LHCN-M2 (cell line): ENCODE measurements at regions not wholly inside any gene's neighbourhood (a gene's known extent, or its start where the extent isn't known, plus 50 kb on each side); places are given as distances from the start of the nearest gene placed in this dataset.
A peak's percentile ranks its signal among the peaks of the same experiment; 100 is the strongest.

Experiments used
- DNase-seq: peaks from one replicate; pipeline ENCODE4 v3.0.0-alpha.2; 2012; ENCODE audit warnings: low read depth

DNA sequence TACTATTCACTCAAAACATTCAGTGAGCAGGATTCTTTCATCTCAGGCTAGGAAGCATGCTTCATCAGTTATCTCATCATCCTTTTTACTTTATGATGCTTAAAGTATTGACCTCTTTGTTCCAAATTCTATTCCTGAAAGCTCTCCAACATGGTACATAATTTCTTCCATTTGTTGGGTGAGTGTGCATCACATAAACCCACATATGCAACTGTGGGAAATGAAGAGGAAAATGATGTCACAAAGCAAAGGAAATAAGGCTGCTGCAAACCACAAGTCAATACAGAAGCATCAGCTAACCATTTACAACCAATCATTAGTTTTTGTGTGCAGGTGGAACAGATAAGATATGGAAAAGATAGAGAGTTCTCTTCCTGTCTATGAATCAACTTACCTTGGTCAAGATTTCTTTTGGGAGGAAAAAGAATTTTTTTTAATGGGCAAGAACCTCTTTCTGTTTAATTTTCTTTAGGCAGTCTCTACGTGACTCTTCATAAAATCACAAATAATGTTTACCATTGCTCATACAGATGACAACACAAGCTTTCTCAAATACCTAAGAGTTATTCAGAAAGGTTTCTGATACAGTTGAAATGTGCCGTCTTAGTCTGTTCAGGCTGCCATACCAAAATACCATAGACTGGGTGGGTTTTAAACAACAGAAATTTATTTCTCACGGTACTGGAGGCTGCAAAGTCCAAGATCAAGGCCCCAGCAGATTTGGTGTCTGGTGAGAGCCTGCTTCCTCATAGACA, 259.9 kb downstream of the ADGRG6 start:
- no peak for DNase-seq

DNA sequence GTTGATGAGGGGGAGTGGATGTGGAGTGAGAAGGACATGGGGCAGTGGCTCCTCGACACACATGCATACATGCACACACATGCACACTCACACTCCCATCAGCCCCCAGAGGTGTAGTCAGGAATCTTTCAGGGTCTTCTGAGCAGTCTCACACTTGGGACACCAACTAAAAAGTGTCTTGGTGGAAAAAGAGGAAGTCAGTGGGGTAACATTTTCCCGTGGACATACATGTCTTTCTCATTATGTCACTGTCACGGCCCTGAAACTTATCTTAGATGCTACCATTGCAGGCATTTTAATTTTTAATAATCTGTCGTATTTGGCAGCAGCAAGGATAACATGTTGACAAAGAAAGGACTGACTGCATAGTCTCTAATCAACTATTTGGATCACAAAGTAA, 261.1 kb downstream of the ADGRG6 start:
- no peak for DNase-seq

DNA sequence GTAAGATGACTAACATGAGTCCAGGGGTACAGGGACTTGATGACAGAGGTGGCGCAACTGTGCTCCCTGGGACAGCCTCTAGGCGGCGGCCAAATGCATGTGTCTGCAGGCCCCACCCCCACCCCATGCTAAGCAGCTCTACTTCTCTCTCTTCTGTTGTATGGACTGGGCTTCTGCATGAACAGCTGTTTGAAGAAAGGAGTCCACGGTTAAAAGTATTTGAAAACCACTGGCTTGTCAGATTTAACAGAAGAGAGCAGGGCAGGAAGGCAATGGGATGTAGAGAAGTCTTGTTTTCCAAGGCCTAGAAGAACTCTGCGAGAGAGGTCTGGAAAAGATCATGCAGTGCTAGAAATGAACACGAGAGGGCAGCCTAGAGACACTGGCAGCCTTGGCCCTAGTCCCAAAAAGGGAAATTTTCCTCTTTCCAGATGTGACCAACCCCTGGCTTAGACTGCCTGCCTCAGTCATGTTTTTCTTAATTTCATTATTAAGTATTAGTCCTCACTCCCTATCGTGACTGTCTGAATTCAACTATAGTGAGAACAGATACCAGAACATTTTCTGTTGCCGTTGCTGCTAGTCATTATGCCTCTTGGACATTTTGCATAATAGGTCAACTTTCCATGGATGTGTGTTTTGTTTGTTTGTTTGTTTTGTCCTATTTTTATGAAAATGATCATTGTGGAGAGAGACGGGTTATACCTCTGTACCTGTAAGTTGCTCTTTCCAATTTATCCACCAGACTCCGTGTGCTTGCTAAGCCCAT, 265.0 kb downstream of the ADGRG6 start:
- peak; percentile 75 for DNase-seq

DNA sequence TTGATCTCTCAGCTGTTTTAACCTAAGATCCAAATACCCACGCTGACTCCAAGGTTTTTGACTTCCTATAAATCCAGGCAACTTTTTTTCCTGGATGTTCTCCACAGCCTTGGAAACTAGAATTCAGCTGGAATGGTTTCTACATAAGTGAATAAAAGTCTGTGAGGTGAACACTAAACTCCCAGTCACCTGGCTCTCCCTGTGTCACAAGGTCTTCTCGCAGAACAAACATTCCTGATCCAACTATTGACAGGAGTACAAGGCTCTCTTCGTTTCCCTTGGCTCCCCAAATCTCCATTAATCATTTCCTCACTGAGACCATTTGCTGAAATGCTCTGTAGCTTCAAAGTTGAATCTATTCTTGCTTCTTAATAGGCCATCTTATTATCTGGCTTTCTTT, 265.7 kb downstream of the ADGRG6 start:
- DNase-seq = no peak

DNA sequence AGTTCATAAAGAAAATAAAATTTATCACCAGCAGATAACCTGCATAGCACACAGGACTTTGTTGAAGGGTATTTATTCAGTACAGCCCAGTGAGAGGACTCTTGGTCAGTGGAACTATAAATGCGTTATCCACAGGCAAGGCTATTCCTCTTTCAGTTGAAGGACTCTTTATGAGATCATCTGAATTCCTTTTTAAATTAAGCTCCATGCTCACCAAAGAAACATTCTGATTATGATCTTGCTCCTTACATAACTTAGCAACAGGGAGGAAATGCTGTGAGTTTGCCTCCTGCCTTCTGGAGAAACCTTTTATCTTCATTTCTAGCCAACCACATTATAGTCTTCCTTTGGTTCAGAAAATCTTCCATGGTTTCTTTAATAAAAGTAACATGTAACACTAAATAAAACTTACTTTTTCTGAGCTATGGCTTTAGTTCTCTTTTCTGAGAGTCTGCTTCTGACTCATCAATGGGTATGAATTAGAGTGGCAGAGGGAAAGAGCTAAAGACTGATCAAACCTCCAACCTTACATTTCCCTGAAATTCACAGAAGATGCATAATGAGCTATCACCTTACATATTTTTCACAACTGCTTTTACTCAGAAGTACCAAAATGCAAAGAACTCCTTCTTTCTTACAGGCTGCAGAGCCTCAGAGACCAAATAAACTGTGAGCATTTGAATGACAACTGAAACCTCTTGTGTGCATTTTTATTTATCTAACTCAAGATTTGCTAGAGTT, 267.2 kb downstream of the ADGRG6 start:
- DNase-seq = peak; percentile 56

DNA sequence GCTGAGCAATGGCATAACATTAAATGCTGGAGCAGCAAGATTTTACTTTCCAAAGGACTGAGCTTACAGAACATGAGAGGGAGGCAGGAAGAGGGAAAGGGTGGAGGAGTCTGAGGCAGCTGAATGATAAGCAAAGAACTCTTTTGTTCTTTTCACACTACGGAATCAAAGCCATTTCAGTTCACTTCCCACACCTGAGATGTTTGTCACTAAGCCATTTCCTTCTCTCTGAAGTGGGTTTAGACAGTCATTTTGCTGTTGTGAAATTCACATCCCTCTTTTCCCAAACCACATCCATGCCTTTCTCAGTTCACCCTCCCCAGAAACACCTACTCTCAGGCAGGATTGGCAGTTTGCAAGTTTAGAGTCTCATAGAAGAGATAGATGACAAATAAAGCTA, 267.9 kb downstream of the ADGRG6 start:
- peak; percentile 52 for DNase-seq

DNA sequence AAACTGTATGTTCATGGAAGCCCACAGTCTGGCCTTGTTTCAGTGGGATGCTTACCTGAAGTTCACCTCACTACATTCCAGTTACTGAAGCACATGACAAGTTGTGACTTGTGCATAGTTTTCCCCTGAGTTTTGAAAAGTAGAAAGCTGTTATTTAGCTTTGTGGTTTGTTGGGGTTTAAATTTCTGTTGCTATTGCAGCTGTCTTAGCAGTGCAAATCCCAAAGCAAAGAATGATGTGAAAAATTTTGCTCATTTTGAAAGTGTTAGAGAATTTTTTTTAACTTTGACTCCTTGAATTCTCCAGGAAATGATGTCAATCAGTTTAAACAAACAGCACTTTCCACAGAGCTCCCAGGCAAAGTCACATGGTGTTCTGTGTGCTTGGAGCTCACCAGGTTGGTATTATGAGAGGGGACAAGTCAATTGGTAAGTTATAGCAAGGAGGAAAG, 268.4 kb downstream of the ADGRG6 start:
- peak; percentile 95 for DNase-seq

DNA sequence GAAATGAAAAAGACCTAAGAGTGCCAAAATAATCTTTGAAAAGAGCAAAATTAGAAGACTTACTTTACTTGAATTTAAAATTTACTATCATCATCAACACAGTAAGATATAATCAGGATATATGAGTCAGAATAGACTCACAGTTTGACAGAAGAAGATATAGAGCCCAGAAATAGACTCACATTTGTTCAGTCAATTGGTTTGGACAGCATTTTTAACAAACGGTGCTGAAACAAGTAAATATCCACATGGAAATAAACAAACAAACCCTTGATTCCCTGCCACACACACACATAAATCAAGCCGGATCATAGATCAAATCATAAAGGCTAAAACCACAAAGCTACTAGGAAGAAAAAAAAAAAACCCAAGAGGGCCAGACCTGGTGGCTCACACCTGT, 291.1 kb downstream of the ADGRG6 start:
- peak; percentile 29 for DNase-seq

DNA sequence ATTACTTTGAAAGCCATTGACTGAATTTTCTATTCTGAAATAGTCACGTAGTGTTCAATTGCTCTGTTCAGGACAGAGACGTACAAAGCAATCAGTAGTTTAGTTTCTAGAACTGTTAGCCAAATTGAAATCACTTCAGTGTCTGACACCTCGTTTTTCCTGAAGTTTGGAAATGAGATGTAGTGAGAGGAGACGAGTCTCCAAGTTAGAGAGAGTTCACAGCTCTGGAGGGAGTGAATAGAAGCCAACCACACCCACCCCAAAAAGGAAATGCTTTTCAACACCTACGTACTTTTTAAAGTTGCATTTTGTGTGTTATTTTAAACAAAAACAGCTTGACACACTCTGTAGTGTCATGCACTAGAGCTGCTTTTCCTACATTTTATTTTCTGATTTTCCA, 296.0 kb downstream of the ADGRG6 start:
- no peak for DNase-seq

DNA sequence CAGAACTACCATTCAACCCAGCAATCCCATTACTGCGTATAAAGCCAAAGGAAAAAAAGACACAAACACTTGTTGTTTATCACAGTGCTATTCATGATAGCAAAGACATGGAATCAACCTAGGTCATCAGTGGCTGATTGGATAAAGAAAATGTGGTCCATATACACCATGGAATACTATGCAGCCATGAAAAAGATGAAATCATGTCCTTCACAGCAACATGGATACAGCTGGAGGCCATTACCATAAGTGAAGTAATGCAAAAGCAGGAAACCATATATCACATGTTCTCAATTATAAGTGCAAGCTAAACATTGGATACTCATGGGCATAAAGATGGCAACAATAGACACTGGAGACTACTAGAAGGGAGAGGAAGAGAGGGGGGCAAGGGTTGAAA, 299.6 kb downstream of the ADGRG6 start:
- no peak for DNase-seq

DNA sequence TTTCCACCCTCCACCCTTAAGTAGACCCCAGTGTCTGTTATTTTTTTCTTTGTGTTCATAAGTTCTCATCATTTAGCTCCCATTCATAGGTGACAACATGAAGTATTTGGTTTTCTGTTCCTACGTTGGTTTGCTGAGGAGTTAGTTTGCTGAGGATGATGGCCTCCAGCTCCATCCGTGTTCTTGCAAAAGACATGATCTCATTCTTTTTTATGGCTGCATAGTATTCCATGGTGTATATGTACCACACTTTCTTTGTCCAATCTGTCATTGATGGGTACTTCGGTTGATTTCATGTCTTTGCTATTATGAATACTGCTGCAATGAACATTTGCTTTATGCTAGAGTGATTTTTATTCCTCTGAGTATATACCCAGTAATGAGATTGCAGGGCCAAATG, 301.2 kb downstream of the ADGRG6 start:
- no peak for DNase-seq

DNA sequence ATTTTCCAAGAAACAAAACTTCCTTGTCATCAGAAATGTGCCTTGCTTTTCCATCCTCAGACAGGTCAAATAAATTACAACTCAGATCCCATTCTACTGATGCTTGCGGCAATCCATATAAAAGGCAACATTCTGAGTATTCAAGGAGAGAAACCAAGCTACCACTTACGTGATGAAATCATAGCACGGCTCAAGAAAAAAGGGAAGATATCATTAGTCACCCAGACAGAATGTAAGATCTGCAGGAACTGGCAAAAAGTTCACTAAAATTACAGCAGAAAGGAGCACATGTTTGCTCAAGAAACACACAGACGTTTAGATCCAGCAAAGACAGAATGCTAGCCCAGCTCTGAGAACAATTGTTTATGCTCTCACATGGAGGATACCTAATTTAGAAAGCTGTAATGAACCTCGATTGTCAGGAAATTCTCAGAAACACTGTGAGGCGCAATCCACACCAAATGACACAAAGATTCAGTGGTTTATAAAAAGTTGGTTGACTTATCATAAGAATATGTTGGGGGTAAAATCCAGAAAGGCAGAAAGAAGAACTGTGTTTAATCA, 304.2 kb downstream of the ADGRG6 start:
- DNase-seq = peak; percentile 84

DNA sequence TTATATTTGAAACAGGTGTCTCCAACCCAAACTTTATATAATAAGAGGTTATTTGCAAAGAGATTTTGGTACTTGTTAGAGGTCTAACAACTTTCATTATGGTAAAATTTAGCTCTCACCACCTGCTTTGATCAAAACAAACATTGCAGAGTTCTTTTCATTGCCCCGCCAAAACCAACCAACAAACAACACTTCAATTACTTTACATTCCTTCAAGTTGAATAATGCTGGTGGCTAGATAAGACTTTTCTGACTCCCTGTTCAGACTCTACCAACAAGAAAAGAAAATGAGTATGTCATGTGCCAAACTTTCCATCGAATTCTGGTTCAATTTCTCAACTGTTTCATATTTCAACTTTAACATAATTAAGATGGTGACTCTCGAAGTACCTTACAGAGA, 311.1 kb downstream of the ADGRG6 start:
- DNase-seq = no peak

DNA sequence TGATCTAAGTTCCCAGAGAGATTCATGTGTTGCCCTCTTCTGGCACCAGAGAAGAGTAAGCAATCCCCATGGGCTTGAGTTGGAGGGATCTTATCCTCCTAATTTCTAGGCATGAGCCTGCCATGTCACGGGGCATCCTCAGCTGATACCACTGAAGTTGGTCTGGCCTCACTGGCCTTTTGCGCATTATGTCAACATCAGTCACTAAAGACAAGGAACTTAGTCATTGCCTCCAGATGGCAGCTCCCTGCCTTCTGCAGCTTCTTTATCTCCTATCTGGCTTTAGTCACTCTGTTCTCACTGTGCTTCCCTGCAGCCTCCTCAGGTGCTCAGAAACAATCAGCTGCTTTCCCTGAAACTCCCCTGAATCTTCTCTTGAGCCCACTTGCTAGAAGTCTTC, 312.2 kb downstream of the ADGRG6 start:
- peak; percentile 25 for DNase-seq

DNA sequence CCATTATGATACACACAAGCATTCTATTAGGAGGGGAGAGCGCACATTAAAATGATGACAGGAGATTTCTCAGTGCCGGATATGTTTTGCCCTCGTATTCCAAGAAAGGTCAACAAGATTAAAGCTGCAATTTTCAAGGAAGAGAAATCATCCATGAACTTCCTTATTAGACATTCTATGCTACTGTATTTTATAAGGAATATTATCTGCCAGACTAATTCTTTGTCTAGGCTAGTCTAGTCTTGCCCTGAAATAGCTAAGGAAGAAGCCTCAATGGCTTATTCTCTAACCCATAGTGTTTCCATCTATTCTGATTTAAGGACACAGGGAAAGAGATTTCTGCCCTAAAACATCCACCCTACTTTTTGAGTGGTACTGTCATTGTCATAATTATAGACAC, 315.4 kb downstream of the ADGRG6 start:
- DNase-seq = no peak

DNA sequence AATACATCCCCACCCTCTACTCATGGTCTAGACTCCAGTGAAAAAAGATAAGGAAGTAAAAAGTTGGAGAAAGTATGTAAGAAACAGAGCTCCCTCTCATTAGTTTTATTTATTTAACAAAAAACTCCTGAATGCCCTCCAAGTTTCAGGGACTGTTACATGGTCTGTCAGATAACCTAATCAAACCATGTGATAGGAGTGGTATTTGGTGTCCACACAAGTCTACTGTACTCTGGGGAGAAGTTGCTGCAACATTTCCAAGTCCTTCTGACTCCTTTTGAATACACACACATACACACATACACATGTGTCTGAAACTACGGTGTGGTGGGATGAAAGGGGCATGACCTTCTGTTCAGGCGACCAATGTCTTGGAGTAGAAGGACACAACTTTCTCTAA, 320.0 kb downstream of the ADGRG6 start:
- DNase-seq = no peak

DNA sequence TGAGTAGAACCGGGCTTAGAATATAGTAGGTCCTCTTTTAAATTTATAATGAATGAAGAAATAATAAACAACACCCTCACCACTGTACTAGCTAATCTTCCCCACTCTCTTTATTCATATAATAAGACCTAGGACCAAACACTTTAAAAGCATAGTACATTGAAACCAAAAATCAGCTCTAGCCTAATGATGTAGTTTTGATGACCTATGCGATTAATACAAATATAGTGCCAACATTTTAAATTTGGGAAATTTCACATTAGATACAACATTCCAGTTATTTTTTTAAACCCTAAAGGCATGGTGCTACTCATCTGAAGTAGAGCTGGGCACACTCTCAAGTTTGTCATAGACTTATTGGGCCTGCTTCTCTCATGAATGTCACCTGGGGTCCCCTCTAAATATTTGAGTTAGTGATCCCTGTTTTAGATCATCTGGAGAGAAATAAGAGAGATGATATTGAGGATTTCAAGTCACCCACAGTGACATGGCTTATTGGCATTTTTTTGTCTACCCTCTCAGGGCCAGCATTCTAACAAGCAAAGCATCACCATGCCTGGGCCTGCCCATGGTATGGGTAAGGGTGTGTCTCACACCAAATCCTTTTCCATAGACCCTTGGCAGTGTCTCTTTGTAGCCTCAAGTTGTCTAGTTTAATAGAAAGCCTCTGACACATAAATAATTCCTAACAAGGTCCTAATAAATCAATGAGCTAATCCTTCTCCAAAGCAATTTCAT, 319.8 kb downstream of the HIVEP2 start:
- DNase-seq = no peak

DNA sequence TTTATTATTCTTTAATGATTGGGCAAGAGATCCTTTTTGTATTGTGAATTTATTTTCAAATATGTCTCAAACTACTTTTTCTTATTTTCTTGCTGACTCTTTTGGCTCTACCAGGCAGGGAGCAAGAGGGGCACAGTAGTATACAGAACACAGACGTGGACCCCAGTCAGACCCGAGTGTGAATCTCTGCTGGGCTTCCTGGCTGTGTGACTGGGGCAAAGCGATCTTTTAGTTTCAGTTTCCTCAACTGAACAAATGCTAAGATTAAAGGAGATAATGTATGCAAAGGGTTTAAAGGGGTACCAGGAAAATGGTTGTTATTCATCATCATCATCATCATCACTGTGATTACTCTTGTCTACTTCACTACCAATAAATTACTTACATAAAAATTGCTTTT, 317.5 kb downstream of the HIVEP2 start:
- DNase-seq = no peak

DNA sequence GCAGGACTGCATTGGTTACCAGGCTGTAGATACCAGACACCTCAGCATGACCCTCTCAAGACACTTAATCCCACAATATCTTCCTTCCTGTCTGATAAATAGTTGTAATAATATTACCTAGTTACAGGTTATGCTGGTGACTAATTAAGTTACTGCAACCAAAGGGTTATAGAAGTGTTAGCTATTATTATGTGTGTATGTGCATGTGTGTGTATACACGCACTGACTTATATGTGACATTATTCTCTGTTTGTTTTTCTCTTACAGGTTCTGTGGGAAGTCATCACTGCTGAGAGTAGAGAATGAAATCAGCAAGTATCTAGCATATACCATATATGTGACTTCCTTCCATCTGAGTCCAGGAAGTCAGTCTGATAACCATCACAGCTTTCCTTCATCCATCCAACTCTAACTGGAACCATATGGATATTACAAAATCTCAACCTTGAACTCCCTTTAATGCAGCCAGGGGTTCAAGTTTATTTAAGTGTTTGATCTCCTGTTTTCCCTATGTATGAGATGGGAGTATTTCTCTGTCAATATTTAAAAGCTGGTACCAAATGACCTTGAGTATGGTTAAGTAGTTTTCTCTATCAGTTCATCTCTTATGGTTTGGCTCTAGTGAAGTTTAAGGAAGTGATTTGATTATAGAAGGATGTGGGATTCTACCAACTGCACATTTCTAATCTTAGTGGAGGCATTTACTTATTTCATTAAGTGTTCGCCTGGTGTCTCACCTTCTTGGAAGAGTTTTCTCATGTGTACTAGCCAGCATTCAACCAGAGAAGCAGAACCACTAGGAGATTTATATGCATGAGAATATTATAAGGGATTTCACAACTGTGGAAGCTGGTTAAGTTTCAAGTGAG, 313.2 kb downstream of the HIVEP2 start:
- no peak for DNase-seq

DNA sequence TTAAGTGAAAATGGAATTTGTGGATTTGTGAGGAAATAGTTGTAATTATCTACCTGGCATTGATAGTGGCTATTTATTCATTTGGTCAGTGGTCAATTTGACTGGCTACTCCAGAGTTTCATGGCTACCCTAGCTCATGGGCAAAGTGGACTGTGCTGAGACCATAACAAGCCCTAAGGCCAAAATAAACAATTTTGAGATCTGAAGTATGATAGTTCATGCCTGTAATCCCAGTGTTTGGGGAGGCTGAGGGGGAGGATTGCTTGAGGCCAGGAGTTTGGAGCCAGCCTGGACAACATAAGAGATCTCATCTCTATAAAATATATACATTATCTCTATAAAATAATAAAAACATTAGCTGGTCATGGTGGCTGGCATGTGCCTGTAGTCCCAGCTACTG, 311.7 kb downstream of the HIVEP2 start:
- no peak for DNase-seq
